HCT116 (cell line): ENCODE measurements at regions not wholly inside any gene's neighbourhood (a gene's known extent, or its start where the extent isn't known, plus 50 kb on each side); places are given as distances from the start of the nearest gene placed in this dataset.

Experiments
- ATAC-seq: fragments of 200-7000 bp; cut with Tn5 transposase; 2 replicates; pipeline ENCODE4 v1.9.1; 2020; ENCODE audit warnings: mild to moderate bottlenecking, moderate library complexity
- BruUV-seq: library from RNA; stranded (reverse); fragments of 400-500 nt; replicated peaks from 2 replicates; lab custom pipeline; 2021; lab: Mats Ljungman, UMichigan
- CTCF ChIA-PET: fragments of 300-600 bp; sonication (Branson Sonifier 250); formaldehyde crosslinking; loops from one replicate; lab custom pipeline; 2021; ENCODE audit warnings: antibody characterized with exemption; lab: Charles Lee
- POLR2A ChIA-PET: fragments of 300-600, 350-600 bp; sonication (Branson Sonifier 250); formaldehyde crosslinking; loops from one replicate; lab custom pipeline; 2021; ENCODE audit warnings: antibody characterized with exemption; lab: Charles Lee
- RAD21 ChIA-PET, 2 experiments: fragments of 300-600 bp; sonication (Branson Sonifier 250); formaldehyde crosslinking; loops; one replicate each; lab custom pipeline; 2023; ENCODE audit warnings: low total read pairs in 2 of 2; ENCODE audit not compliant: uncharacterized antibody in 2 of 2, unreplicated experiment in 2 of 2, low non-redundant PET in 1 of 2; lab: Charles Lee
- DNase-seq: peaks from one replicate; pipeline ENCODE4 v3.0.0-alpha.2; 2010; ENCODE audit warnings: low read depth, low spot score
- H2AFZ ChIP-seq: fragments of 200-600 bp; shearing (Covaris generic), sonication (generic); 2 replicates; pipeline ENCODE4 v1.6.1; 2017; ENCODE audit warnings: low read depth, mixed run types, mixed read lengths, antibody characterized with exemption, low read length; ENCODE audit not compliant: poor library complexity, severe bottlenecking
- H3K27ac ChIP-seq: 2 replicates; pipeline ENCODE4 v1.5.1; 2012; ENCODE audit warnings: low read depth, low read length
- H3K27me3 ChIP-seq: fragments of 200-600 bp; sonication (generic); 2 replicates; pipeline ENCODE4 v1.6.1; 2016; ENCODE audit warnings: mixed run types, low read length, mixed read lengths; ENCODE audit not compliant: insufficient read depth
- H3K36me3 ChIP-seq, 2 experiments: fragments of 200-500 bp in 1 of 2; fragments of 200-600 bp in 1 of 2; sonication (Bioruptor generic) in 1 of 2; sonication (generic) in 1 of 2; 2 replicates each; pipeline versions ENCODE4 v1.5.1 to v1.6.1; 2014 to 2016; ENCODE audit warnings: low read length in 2 of 2, inconsistent platforms in 1 of 2, mixed read lengths in 1 of 2, mixed run types in 1 of 2; ENCODE audit not compliant: insufficient read depth in 2 of 2, control insufficient read depth in 1 of 2
- H3K4me1 ChIP-seq, 2 experiments: fragments of 200-600 bp in 1 of 2; sonication (generic) in 1 of 2; 2 replicates each; pipeline versions ENCODE4 v1.5.1 to v1.6.1; 2012 to 2017; ENCODE audit warnings: low read length in 2 of 2, inconsistent platforms in 1 of 2, mild to moderate bottlenecking in 1 of 2, mixed read lengths in 1 of 2, mixed run types in 1 of 2, moderate library complexity in 1 of 2; ENCODE audit not compliant: insufficient read depth in 2 of 2, control insufficient read depth in 1 of 2
- H3K4me2 ChIP-seq: fragments of 200-600 bp; sonication (generic); 2 replicates; pipeline ENCODE4 v1.6.1; 2017; ENCODE audit warnings: mixed run types, low read length, mixed read lengths
- H3K4me3 ChIP-seq, 2 experiments: fragments of 200-600 bp in 1 of 2; sonication (generic) in 1 of 2; replicated peaks in 1 of 2; 2 replicates each; pipeline ENCODE4 v1.5.1; 2011 to 2016; ENCODE audit warnings: low read length in 2 of 2, control low read depth in 1 of 2, low read depth in 1 of 2, mild to moderate bottlenecking in 1 of 2, mixed read lengths in 1 of 2, mixed run types in 1 of 2
- H3K79me2 ChIP-seq: fragments of 200-600 bp; sonication (generic); 2 replicates; pipeline ENCODE4 v1.6.1; 2017; ENCODE audit warnings: mild to moderate bottlenecking, mixed run types, low read length, moderate library complexity, mixed read lengths; ENCODE audit not compliant: insufficient read depth
- H3K9ac ChIP-seq: fragments of 200-600 bp; sonication (generic); 2 replicates; pipeline ENCODE4 v1.6.1; 2016; ENCODE audit warnings: low read length, mixed read lengths
- H3K9me2 ChIP-seq: fragments of 200-600 bp; sonication (generic), shearing (Covaris generic); 2 replicates; pipeline ENCODE4 v1.6.1; 2017; ENCODE audit warnings: mixed run types, mild to moderate bottlenecking, moderate library complexity; ENCODE audit not compliant: insufficient read depth
- H3K9me3 ChIP-seq, 2 experiments: fragments of 200-500 bp in 1 of 2; fragments of 200-600 bp in 1 of 2; sonication (Bioruptor generic) in 1 of 2; sonication (generic) in 1 of 2; 2 replicates each; pipeline ENCODE4 v1.6.1; 2014 to 2017; ENCODE audit warnings: low read length in 2 of 2, mixed read lengths in 2 of 2, inconsistent platforms in 1 of 2, low read depth in 1 of 2, mild to moderate bottlenecking in 1 of 2, mixed run types in 1 of 2, moderate library complexity in 1 of 2; ENCODE audit not compliant: control insufficient read depth in 1 of 2, insufficient read depth in 1 of 2
- H4K20me1 ChIP-seq: fragments of 200-600 bp; sonication (generic), shearing (Covaris generic); 2 replicates; pipeline ENCODE4 v1.6.1; 2017; ENCODE audit warnings: mixed run types, mild to moderate bottlenecking, moderate library complexity; ENCODE audit not compliant: insufficient read depth
- CBX3 ChIP-seq: IDR thresholded peaks from 2 replicates; pipeline ENCODE4 v1.6.1; 2012; ENCODE audit warnings: low read depth
- CEBPB ChIP-seq: IDR thresholded peaks from 2 replicates; pipeline ENCODE4 v1.6.1; 2012; ENCODE audit warnings: low read depth
- EGR1 ChIP-seq: IDR thresholded peaks from 2 replicates; pipeline ENCODE4 v1.6.1; 2012; ENCODE audit warnings: low read depth
- FOSL1 ChIP-seq: IDR thresholded peaks from 2 replicates; pipeline ENCODE4 v1.6.1; 2012; ENCODE audit warnings: low read depth
- JUND ChIP-seq: IDR thresholded peaks from 2 replicates; pipeline ENCODE4 v1.6.1; 2012
- POLR2AphosphoS5 ChIP-seq: IDR thresholded peaks from 2 replicates; pipeline ENCODE4 v1.6.1; 2011; ENCODE audit warnings: mild to moderate bottlenecking, low read depth, low read length, moderate library complexity
- SIN3A ChIP-seq: IDR thresholded peaks from 2 replicates; pipeline ENCODE4 v1.6.1; 2012; ENCODE audit warnings: low read depth
- SRF ChIP-seq: IDR thresholded peaks from 2 replicates; pipeline ENCODE4 v1.6.1; 2012; ENCODE audit warnings: low read depth
- YY1 ChIP-seq: IDR thresholded peaks from 2 replicates; pipeline ENCODE4 v1.6.1; 2011; ENCODE audit warnings: low read length, low read depth, moderate library complexity, mild to moderate bottlenecking; ENCODE audit not compliant: insufficient replicate concordance; ENCODE audit errors: extremely low read depth
- ZFX ChIP-seq: fragments of 450-650 bp; IDR thresholded peaks from 2 replicates; pipeline ENCODE4 v1.6.1; 2017
- ZNF274 ChIP-seq: fragments of 200-500 bp; sonication (Bioruptor generic); IDR thresholded peaks from 2 replicates; pipeline ENCODE4 v1.6.1; 2014; ENCODE audit warnings: mild to moderate bottlenecking, low read depth, low read length, inconsistent platforms
- intact Hi-C: fragments of 100-400 bp; cut with micrococcal nuclease; formaldehyde crosslinking; loops from 2 replicates; pipeline ENCODE4 v1.10.0; 2022
- TF ChIP-seq, protein P1 (sequence below), 3 experiments: fragments of 200-600 bp in 1 of 3; sonication (generic) in 1 of 3; IDR thresholded peaks in 2 of 3; conservative IDR thresholded peaks in 1 of 3; 2 replicates each; pipeline ENCODE4 v1.5.1; 2012 to 2017; ENCODE audit warnings: low read depth in 2 of 3, low read length in 2 of 3, antibody characterized with exemption in 1 of 3, borderline replicate concordance in 1 of 3, control low read depth in 1 of 3, mild to moderate bottlenecking in 1 of 3, mixed read lengths in 1 of 3, mixed run types in 1 of 3, moderate library complexity in 1 of 3; ENCODE audit not compliant: insufficient read depth in 1 of 3
- TF ChIP-seq, protein P2 (sequence below): IDR thresholded peaks from 2 replicates; pipeline ENCODE4 v1.6.1; 2012
- TF ChIP-seq, protein P3 (sequence below): IDR thresholded peaks from 2 replicates; pipeline ENCODE4 v1.6.1; 2011; ENCODE audit warnings: mild to moderate bottlenecking, low read length, moderate library complexity; ENCODE audit not compliant: insufficient replicate concordance; ENCODE audit errors: extremely low read depth
- TF ChIP-seq, protein P4 (sequence below): IDR thresholded peaks from 2 replicates; pipeline ENCODE4 v1.6.1; 2012; ENCODE audit warnings: low read depth

DNA sequence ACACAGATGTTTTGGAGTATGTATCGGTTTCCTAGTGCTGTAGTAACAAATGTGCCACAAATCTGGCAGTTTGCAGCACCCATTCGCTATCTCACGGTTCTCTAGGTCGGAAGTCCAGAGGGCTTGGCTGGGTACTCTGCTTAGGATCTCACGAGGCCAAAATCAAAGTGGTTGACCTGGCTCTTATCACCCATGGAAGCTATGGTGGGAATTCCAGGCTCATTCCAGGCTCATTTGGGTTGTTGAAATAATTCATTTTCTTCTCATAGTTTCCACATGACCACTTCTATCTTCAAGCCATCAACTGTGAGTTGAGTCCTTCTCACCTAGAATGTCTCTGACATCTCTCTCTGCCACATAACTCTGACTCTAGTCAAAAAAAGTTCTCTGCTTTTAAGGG lies 431.0 kb upstream of the TMPO start:
- Histone ChIP-seq H3K36me3 (no peaks in the 10 kb centered on the region), H3K27ac (no peak overlapping the region), H2AFZ (no peak overlapping the region), H3K9me3 (no peaks in the 10 kb centered on the region), H3K4me1 (no peaks in the 10 kb centered on the region), H3K9me2 (no peaks in the 10 kb centered on the region), H4K20me1 (no peaks in the 10 kb centered on the region), H3K4me2 (no peak overlapping the region), H3K79me2 (no peaks in the 10 kb centered on the region), H3K27me3 (peaks cover 9% of the 10 kb centered on the region; the same call in 1 of the 2 replicates), H3K4me3 (no peak overlapping the region), H3K9ac (no peak overlapping the region)
- ChIA-PET POLR2A (no interaction called here), RAD21 (no interaction called here), CTCF (no interaction called here)
- TF ChIP-seq, protein P1, sequence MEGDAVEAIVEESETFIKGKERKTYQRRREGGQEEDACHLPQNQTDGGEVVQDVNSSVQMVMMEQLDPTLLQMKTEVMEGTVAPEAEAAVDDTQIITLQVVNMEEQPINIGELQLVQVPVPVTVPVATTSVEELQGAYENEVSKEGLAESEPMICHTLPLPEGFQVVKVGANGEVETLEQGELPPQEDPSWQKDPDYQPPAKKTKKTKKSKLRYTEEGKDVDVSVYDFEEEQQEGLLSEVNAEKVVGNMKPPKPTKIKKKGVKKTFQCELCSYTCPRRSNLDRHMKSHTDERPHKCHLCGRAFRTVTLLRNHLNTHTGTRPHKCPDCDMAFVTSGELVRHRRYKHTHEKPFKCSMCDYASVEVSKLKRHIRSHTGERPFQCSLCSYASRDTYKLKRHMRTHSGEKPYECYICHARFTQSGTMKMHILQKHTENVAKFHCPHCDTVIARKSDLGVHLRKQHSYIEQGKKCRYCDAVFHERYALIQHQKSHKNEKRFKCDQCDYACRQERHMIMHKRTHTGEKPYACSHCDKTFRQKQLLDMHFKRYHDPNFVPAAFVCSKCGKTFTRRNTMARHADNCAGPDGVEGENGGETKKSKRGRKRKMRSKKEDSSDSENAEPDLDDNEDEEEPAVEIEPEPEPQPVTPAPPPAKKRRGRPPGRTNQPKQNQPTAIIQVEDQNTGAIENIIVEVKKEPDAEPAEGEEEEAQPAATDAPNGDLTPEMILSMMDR (IDR thresholded peaks at IDR 0.05 in 2 of 3, conservative IDR thresholded peaks at IDR 0.05 in 1 of 3; ENCODE audit: borderline replicate concordance in 1 of 3, insufficient read depth in 1 of 3, low read depth in 2 of 3, low read length in 2 of 3) = no peak
- TF ChIP-seq, protein P2, sequence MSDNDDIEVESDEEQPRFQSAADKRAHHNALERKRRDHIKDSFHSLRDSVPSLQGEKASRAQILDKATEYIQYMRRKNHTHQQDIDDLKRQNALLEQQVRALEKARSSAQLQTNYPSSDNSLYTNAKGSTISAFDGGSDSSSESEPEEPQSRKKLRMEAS = no peak
- TF ChIP-seq CEBPB (no peak), FOSL1 (no peak), SRF (no peak), ZNF274 (no peak), POLR2AphosphoS5 (no peak), EGR1 (no peak), CBX3 (no peak), SIN3A (no peak), JUND (no peak), YY1 (no peak), ZFX (no peak)
- TF ChIP-seq, protein P3, sequence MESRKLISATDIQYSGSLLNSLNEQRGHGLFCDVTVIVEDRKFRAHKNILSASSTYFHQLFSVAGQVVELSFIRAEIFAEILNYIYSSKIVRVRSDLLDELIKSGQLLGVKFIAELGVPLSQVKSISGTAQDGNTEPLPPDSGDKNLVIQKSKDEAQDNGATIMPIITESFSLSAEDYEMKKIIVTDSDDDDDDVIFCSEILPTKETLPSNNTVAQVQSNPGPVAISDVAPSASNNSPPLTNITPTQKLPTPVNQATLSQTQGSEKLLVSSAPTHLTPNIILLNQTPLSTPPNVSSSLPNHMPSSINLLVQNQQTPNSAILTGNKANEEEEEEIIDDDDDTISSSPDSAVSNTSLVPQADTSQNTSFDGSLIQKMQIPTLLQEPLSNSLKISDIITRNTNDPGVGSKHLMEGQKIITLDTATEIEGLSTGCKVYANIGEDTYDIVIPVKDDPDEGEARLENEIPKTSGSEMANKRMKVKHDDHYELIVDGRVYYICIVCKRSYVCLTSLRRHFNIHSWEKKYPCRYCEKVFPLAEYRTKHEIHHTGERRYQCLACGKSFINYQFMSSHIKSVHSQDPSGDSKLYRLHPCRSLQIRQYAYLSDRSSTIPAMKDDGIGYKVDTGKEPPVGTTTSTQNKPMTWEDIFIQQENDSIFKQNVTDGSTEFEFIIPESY = no peak
- TF ChIP-seq, protein P4, sequence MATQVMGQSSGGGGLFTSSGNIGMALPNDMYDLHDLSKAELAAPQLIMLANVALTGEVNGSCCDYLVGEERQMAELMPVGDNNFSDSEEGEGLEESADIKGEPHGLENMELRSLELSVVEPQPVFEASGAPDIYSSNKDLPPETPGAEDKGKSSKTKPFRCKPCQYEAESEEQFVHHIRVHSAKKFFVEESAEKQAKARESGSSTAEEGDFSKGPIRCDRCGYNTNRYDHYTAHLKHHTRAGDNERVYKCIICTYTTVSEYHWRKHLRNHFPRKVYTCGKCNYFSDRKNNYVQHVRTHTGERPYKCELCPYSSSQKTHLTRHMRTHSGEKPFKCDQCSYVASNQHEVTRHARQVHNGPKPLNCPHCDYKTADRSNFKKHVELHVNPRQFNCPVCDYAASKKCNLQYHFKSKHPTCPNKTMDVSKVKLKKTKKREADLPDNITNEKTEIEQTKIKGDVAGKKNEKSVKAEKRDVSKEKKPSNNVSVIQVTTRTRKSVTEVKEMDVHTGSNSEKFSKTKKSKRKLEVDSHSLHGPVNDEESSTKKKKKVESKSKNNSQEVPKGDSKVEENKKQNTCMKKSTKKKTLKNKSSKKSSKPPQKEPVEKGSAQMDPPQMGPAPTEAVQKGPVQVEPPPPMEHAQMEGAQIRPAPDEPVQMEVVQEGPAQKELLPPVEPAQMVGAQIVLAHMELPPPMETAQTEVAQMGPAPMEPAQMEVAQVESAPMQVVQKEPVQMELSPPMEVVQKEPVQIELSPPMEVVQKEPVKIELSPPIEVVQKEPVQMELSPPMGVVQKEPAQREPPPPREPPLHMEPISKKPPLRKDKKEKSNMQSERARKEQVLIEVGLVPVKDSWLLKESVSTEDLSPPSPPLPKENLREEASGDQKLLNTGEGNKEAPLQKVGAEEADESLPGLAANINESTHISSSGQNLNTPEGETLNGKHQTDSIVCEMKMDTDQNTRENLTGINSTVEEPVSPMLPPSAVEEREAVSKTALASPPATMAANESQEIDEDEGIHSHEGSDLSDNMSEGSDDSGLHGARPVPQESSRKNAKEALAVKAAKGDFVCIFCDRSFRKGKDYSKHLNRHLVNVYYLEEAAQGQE = no peak
- ATAC-seq = no peak
- intact Hi-C loops = no loop called here
- no peak for DNase-seq
- no TSS peak for BruUV-seq
